GM23338 (cell line): ENCODE measurements at regions not wholly inside any gene's neighbourhood (a gene's known extent, or its start where the extent isn't known, plus 50 kb on each side); places are given as distances from the start of the nearest gene placed in this dataset.

Experiments
- ATAC-seq: fragments of 200-7000 bp; cut with Tn5 transposase; 3 replicates; pipeline ENCODE4 v1.9.1; 2020
- DNase-seq: peaks from one replicate; pipeline ENCODE4 v3.0.0-alpha.2; 2015; ENCODE audit warnings: low spot score
- H2AFZ ChIP-seq: fragments of 200-600 bp; sonication (generic); 2 replicates; pipeline ENCODE4 v1.8.0; 2016; ENCODE audit warnings: antibody characterized with exemption, mild to moderate bottlenecking, moderate library complexity
- H3F3A ChIP-seq: fragments of 200-600 bp; sonication (generic); replicated peaks from 2 replicates; pipeline ENCODE4 v1.8.0; 2017; ENCODE audit warnings: antibody characterized with exemption, mixed run types, low read depth
- H3K27ac ChIP-seq: fragments of 200-600 bp; sonication (generic); 2 replicates; pipeline ENCODE4 v1.6.1; 2016; ENCODE audit warnings: low read depth
- H3K27me3 ChIP-seq: fragments of 200-600 bp; sonication (generic); 2 replicates; pipeline ENCODE4 v1.8.0; 2016; ENCODE audit warnings: mild to moderate bottlenecking, mixed run types, moderate library complexity; ENCODE audit not compliant: insufficient read depth
- H3K36me3 ChIP-seq: fragments of 200-600 bp; sonication (generic); 2 replicates; pipeline ENCODE4 v1.8.0; 2016; ENCODE audit warnings: mild to moderate bottlenecking; ENCODE audit not compliant: insufficient read depth
- H3K4me1 ChIP-seq: fragments of 200-600 bp; sonication (generic); 2 replicates; pipeline ENCODE4 v1.8.0; 2016; ENCODE audit warnings: mild to moderate bottlenecking, moderate library complexity; ENCODE audit not compliant: insufficient read depth
- H3K4me2 ChIP-seq: fragments of 200-600 bp; sonication (generic); 2 replicates; pipeline ENCODE4 v1.7.1; 2017; ENCODE audit warnings: mixed run types
- H3K4me3 ChIP-seq: fragments of 200-600 bp; sonication (generic); 2 replicates; pipeline ENCODE4 v1.6.1; 2016; ENCODE audit warnings: mixed run types
- H3K79me2 ChIP-seq: fragments of 200-600 bp; sonication (generic); replicated peaks from 2 replicates; pipeline ENCODE4 v1.8.0; 2017; ENCODE audit warnings: mild to moderate bottlenecking; ENCODE audit not compliant: insufficient read depth
- H3K9me2 ChIP-seq: fragments of 200-600 bp; sonication (generic); 2 replicates; pipeline ENCODE4 v1.8.0; 2017; ENCODE audit not compliant: insufficient read depth
- H4K20me1 ChIP-seq: fragments of 200-600 bp; sonication (generic); replicated peaks from 2 replicates; pipeline ENCODE4 v1.8.0; 2017; ENCODE audit warnings: mild to moderate bottlenecking; ENCODE audit not compliant: insufficient read depth
- H3K27ac Mint-ChIP-seq: 2 replicates; pipeline ENCODE4 v1.8.0; 2020; ENCODE audit warnings: inconsistent platforms, mild to moderate bottlenecking, moderate library complexity, mixed read lengths
- H3K27me3 Mint-ChIP-seq: 3 replicates; pipeline ENCODE4 v1.8.0; 2022; ENCODE audit warnings: low read depth, mild to moderate bottlenecking, moderate library complexity, mixed read lengths, inconsistent platforms; ENCODE audit not compliant: insufficient read depth, poor library complexity
- H3K36me3 Mint-ChIP-seq: 3 replicates; pipeline ENCODE4 v1.8.0; 2021; ENCODE audit warnings: low read depth, mild to moderate bottlenecking, inconsistent platforms, moderate library complexity, mixed read lengths
- H3K4me1 Mint-ChIP-seq: 3 replicates; pipeline ENCODE4 v1.8.0; 2020; ENCODE audit warnings: mild to moderate bottlenecking, inconsistent platforms, mixed read lengths
- H3K4me3 Mint-ChIP-seq: 3 replicates; pipeline ENCODE4 v1.8.0; 2021; ENCODE audit warnings: moderate library complexity, mild to moderate bottlenecking, inconsistent platforms, mixed read lengths
- H3K9me3 Mint-ChIP-seq: 3 replicates; pipeline ENCODE4 v1.8.0; 2020; ENCODE audit warnings: moderate library complexity, mild to moderate bottlenecking, inconsistent platforms, mixed read lengths
- CREB1 ChIP-seq: fragments of 250-450 bp; sonication (Bioruptor Pico); IDR thresholded peaks from 2 replicates; pipeline ENCODE4 v1.5.0; 2020; ENCODE audit warnings: low read depth, mild to moderate bottlenecking, moderate library complexity
- CTCF ChIP-seq, 2 experiments: fragments of 200-600 bp in 1 of 2; sonication (generic) in 1 of 2; conservative IDR thresholded peaks; 2 replicates each; pipeline versions ENCODE4 v1.5.1 to v1.6.1; 2016 to 2017; ENCODE audit warnings: antibody characterized with exemption in 2 of 2, low read depth in 2 of 2, mild to moderate bottlenecking in 2 of 2, moderate library complexity in 1 of 2
- ETS1 ChIP-seq: IDR thresholded peaks from 2 replicates; pipeline ENCODE4 v1.6.1; 2016; ENCODE audit warnings: antibody characterized with exemption
- EZH2 ChIP-seq: fragments of 200-600 bp; sonication (generic); IDR thresholded peaks from one replicate; pipeline ENCODE4 v1.8.0; 2017; ENCODE audit warnings: antibody characterized with exemption, mild to moderate bottlenecking, low read depth; ENCODE audit not compliant: unreplicated experiment
- EZH2phosphoT487 ChIP-seq: fragments of 200-600 bp; sonication (generic); IDR thresholded peaks from one replicate; pipeline ENCODE4 v1.8.1; 2018; ENCODE audit warnings: antibody characterized with exemption; ENCODE audit not compliant: unreplicated experiment
- JUNB ChIP-seq: IDR thresholded peaks from one replicate; pipeline ENCODE4 v1.6.1; 2016; ENCODE audit warnings: antibody characterized with exemption; ENCODE audit not compliant: unreplicated experiment
- NANOG ChIP-seq: IDR thresholded peaks from 2 replicates; pipeline ENCODE4 v1.6.1; 2016; ENCODE audit warnings: antibody characterized with exemption, borderline replicate concordance
- POLR2AphosphoS5 ChIP-seq: IDR thresholded peaks from 2 replicates; pipeline ENCODE4 v1.6.1; 2016; ENCODE audit warnings: antibody characterized with exemption, low read depth
- REST ChIP-seq: IDR thresholded peaks from one replicate; pipeline ENCODE4 v1.6.1; 2018; ENCODE audit warnings: antibody characterized with exemption; ENCODE audit not compliant: unreplicated experiment
- STAT1 ChIP-seq: IDR thresholded peaks from one replicate; pipeline ENCODE4 v1.6.1; 2016; ENCODE audit warnings: antibody characterized with exemption; ENCODE audit not compliant: unreplicated experiment
- ZNF114 ChIP-seq: fragments of 250-450 bp; sonication (Bioruptor Pico); IDR thresholded peaks from 2 replicates; pipeline ENCODE4 v1.5.0; 2020; ENCODE audit warnings: mild to moderate bottlenecking, moderate library complexity
- ZNF331 ChIP-seq: fragments of 250-450 bp; sonication (Bioruptor Pico); IDR thresholded peaks from 2 replicates; pipeline ENCODE4 v1.5.0; 2020; ENCODE audit warnings: low read depth, mild to moderate bottlenecking, moderate library complexity
- ZNF462 ChIP-seq: fragments of 250-450 bp; sonication (Bioruptor Pico); IDR thresholded peaks from 2 replicates; pipeline ENCODE4 v1.5.0; 2020; ENCODE audit warnings: mild to moderate bottlenecking, moderate library complexity

- no peak for DNase-seq
- no peaks in the 10 kb centered on the region for H3K4me1 ChIP-seq
- no peaks in the 10 kb centered on the region for H4K20me1 ChIP-seq
- H3K4me1 Mint-ChIP-seq, result no peaks in the 10 kb centered on the region
- H3K9me2 ChIP-seq, result no peaks in the 10 kb centered on the region
- no peak for ATAC-seq
- H3K4me3 ChIP-seq, result no peak overlapping the region
- no peak overlapping the region for H3K4me2 ChIP-seq
- H3K27me3 ChIP-seq, result no peaks in the 10 kb centered on the region
- no peak overlapping the region for H3K27ac ChIP-seq
- H3K27ac Mint-ChIP-seq, result no peak overlapping the region
- peaks cover 32% of the 10 kb centered on the region for H3K36me3 Mint-ChIP-seq
- no peak overlapping the region for H2AFZ ChIP-seq
- TF ChIP-seq CTCF (conservative IDR thresholded peaks at IDR 0.05; ENCODE audit: low read depth in 2 of 2) (no peak), POLR2AphosphoS5 (no peak), NANOG (no peak), JUNB (no peak), ZNF462 (CRISPR knock-in tag) (no peak), CREB1 (no peak), REST (no peak), ETS1 (no peak), STAT1 (no peak), ZNF114 (CRISPR knock-in tag) (no peak), EZH2 (no peak), EZH2phosphoT487 (no peak), ZNF331 (CRISPR knock-in tag) (no peak)
- H3K4me3 Mint-ChIP-seq, result no peak overlapping the region
- peaks cover 8% of the 10 kb centered on the region for H3K27me3 Mint-ChIP-seq
- no peaks in the 10 kb centered on the region for H3K36me3 ChIP-seq
- H3K9me3 Mint-ChIP-seq, result peaks cover 96% of the 10 kb centered on the region
- no peaks in the 10 kb centered on the region for H3F3A ChIP-seq
- no peaks in the 10 kb centered on the region for H3K79me2 ChIP-seq
Measured at GRCh38 chr12:34335819-34336262, 313.5 kb downstream of the ALG10 start.
